ENCODE measurements at regions not wholly inside any gene's neighbourhood (a gene's known extent, or its start where the extent isn't known, plus 50 kb on each side); places are given as distances from the start of the nearest gene placed in this dataset.

DNA sequence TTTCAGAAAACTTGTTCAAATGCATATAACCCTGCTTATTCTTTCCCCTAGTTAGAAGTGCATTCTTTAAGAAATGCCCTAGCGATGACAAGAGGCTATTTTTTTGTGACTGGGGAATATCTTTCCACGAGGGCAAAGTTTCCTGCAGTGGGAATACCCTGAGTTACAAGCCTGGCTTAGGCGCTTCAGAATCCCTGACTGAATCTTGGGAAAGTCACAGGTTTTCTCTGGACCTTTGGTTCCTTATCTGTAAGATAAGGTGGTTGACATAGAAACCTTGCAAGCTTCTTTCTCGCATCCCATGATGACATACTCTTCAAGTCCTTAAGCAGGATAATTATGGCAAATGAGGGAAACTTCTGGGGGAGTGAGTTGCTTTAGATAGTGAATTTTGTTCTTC is 80.5 kb upstream of the FZD8 start:
- TF ChIP-seq CTCF (IDR thresholded peaks at IDR 0.05) (no peak), POLR2A (IDR thresholded peaks at IDR 0.05) (no peak)

All from Peyer's patch (tissue), 4 donors.